Esophagus squamous epithelium (tissue), 5 donors: ENCODE measurements at regions not wholly inside any gene's neighbourhood (a gene's known extent, or its start where the extent isn't known, plus 50 kb on each side); places are given as distances from the start of the nearest gene placed in this dataset.

ENCODE experiments used
- DNase-seq: peaks from one replicate; lab custom pipeline; 2025; lab: John Stamatoyannopoulos, UW
- H3K27ac ChIP-seq, 4 donors: fragments of 200-600 bp; sonication (generic); one replicate each; pipeline ENCODE4 v1.5.1; 2016 to 2019; ENCODE audit warnings: mild to moderate bottlenecking in 1 of 4
- H3K27me3 ChIP-seq, 4 donors: fragments of 200-600 bp; sonication (generic); 1 replicate in 3 of 4; 2 replicates in 1 of 4; pipeline versions ENCODE4 v1.5.1 to v1.6.0; 2017 to 2021; ENCODE audit warnings: antibody characterized with exemption in 1 of 4
- H3K36me3 ChIP-seq, 3 donors: fragments of 200-600 bp; sonication (generic); one replicate each; pipeline ENCODE4 v1.5.1; 2016 to 2019
- H3K4me1 ChIP-seq, 3 donors: fragments of 200-600 bp; sonication (generic); one replicate each; pipeline ENCODE4 v1.5.1; 2017 to 2019
- H3K4me3 ChIP-seq, 4 donors: fragments of 200-600 bp; sonication (generic); 1 replicate in 3 of 4; 2 replicates in 1 of 4; pipeline ENCODE4 v1.5.1; 2016 to 2019; ENCODE audit warnings: mild to moderate bottlenecking in 2 of 4, moderate library complexity in 1 of 4
- H3K9me3 ChIP-seq, 3 donors: fragments of 200-600 bp; sonication (generic); one replicate each; pipeline ENCODE4 v1.5.1; 2016 to 2019
- POLR2A ChIP-seq, 4 donors: fragments of 450-650 bp; IDR thresholded peaks; one replicate each; pipeline ENCODE4 v1.6.1; 2017; ENCODE audit warnings: antibody characterized with exemption in 4 of 4, mild to moderate bottlenecking in 4 of 4, moderate library complexity in 3 of 4
- WGBS, 2 donors: methylation state at CpG; one replicate each; pipeline ENCODE4 v1.1.5; 2018; 5-methylcytosine and 5-hydroxymethylcytosine counted together
- intact Hi-C: fragments of 100-400 bp; cut with DNase I; formaldehyde crosslinking; loops from one replicate; pipeline ENCODE4 v1.15.0; 2022
- TF ChIP-seq, protein P1 (sequence below), 6 experiments: fragments of 450-650 bp in 4 of 6; fragments of 200-600 bp in 2 of 6; sonication (generic) in 2 of 6; IDR thresholded peaks; one replicate each; pipeline ENCODE4 v1.5.1; 2016 to 2019; ENCODE audit warnings: antibody characterized with exemption in 6 of 6, mild to moderate bottlenecking in 4 of 6, moderate library complexity in 4 of 6
- donor health status: DM: yes; HTN: yes; CAD: no.

DNA sequence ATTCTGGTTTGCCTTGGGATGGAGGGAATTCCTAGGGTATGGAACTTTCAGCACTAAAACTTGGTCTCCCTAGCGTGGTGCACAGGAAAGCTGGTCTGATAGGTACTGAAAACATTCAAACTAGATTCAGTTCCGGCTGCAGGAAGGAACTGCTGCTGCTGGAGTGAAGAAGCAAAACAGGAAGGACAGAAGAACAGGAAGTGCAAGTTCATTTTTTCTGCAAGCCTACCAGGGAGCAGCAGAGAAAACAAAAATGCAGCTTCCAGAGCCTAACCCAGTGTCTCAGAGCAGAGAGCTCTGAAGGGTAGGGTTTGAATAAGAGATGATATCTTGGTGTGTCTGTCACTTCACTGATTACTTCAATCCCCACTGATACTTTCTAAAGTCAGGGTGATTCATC is 165.2 kb downstream of the VRK1 start:
- Histone ChIP-seq H3K36me3 (no peaks in the 10 kb centered on the region), H3K4me3 (no peak overlapping the region), H3K27ac (peak overlapping the region in 1 of 4 donors; percentile 14), H3K9me3 (peaks cover 0 to 3% (median 0%) of the 10 kb centered on the region in 3 donors), H3K4me1 (no peaks in the 10 kb centered on the region), H3K27me3 (no peaks in the 10 kb centered on the region)
- intact Hi-C loops = no loop called here
- 47 to 52% methylated on average over 2 of the region's 2 CpGs for WGBS, 2 donors
- TF ChIP-seq, protein P1, sequence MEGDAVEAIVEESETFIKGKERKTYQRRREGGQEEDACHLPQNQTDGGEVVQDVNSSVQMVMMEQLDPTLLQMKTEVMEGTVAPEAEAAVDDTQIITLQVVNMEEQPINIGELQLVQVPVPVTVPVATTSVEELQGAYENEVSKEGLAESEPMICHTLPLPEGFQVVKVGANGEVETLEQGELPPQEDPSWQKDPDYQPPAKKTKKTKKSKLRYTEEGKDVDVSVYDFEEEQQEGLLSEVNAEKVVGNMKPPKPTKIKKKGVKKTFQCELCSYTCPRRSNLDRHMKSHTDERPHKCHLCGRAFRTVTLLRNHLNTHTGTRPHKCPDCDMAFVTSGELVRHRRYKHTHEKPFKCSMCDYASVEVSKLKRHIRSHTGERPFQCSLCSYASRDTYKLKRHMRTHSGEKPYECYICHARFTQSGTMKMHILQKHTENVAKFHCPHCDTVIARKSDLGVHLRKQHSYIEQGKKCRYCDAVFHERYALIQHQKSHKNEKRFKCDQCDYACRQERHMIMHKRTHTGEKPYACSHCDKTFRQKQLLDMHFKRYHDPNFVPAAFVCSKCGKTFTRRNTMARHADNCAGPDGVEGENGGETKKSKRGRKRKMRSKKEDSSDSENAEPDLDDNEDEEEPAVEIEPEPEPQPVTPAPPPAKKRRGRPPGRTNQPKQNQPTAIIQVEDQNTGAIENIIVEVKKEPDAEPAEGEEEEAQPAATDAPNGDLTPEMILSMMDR (IDR thresholded peaks at IDR 0.05) = no peak
- no peak for TF ChIP-seq POLR2A (IDR thresholded peaks at IDR 0.05)
- no peak for DNase-seq

DNA sequence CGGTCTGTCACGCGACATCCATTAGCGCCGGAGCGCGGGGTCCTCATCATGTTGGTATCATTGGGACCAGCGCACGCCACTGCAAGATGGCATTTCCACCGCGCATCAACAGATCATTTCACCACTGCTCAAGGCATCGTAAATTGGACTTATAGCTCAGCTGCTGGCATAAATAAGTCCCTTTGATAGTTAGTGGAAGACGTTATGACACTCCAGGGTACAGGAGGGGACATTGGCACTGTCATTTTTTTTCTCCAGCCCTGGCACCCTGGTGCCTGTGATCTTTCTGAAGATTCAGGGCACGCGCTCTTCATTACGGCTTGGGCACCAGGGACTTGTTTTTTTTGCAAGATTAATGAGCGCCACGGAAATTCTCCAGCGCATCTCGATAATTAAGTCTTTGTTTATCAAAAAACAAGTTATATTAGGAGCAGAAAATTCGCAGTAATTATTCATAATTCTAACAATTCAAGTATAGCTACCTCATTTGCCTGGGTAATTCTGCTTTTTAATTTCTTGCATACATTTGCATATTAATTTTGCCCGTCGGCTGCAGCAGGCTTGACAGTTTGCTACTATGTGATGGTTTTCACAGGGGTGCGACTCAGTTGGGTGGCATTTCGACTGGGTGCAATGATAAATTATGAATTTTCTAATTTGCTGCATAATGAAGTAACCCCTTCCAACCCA is 167.7 kb downstream of the VRK1 start:
- Histone ChIP-seq H3K27me3 (no peaks in the 10 kb centered on the region), H3K4me1 (no peaks in the 10 kb centered on the region), H3K4me3 (no peak overlapping the region), H3K27ac (no peak overlapping the region), H3K9me3 (peaks cover 0 to 3% (median 0%) of the 10 kb centered on the region in 3 donors), H3K36me3 (no peaks in the 10 kb centered on the region)
- intact Hi-C loops = no loop called here
- no peak for TF ChIP-seq POLR2A (IDR thresholded peaks at IDR 0.05)
- TF ChIP-seq, protein P1 (IDR thresholded peaks at IDR 0.05) = no peak
- no peak for DNase-seq
- WGBS, 2 donors = 93 to 95% methylated on average over 17 to 25 of the region's 25 CpGs

DNA sequence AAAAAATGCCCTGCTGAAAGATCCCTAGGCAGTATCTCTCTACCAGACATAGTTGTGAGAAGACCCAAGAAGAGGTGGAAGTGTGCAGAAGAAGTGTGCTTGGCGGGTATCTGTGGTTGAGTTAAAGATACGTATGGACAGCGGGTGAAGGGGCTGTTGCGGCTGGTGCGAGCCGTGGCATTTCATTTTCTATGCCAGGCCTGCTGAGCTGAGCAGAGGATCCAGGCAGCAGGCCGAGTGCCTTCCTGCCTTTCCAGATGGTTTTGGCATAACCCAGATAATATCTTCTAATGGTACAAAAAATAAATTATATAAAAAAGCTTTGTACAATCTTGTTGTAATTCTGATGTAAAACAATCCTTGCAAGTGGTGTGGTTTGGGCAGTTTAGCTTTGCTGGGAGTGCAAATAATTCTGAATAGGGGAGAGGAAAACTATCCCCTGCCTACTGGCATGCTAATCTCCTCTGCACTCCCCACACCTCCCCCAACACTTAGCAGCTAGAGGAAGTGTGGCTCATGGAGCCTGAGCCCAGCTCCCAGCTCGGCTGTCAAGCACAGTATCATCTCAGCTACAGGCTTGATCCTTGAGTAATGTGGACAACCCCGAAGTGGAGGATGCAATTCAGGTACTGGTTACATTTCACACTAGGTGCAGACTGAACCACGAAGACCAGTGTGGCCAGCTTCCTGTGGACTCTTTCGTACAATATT is 168.9 kb downstream of the VRK1 start:
- no peaks in the 10 kb centered on the region for H3K27me3 ChIP-seq
- intact Hi-C loops = no loop called here
- DNase-seq = no peak
- peaks cover 0 to 3% (median 0%) of the 10 kb centered on the region in 3 donors for H3K9me3 ChIP-seq
- H3K36me3 ChIP-seq = no peaks in the 10 kb centered on the region
- no peak overlapping the region for H3K27ac ChIP-seq
- H3K4me3 ChIP-seq = no peak overlapping the region
- no peaks in the 10 kb centered on the region for H3K4me1 ChIP-seq
- TF ChIP-seq, protein P1 (IDR thresholded peaks at IDR 0.05) = no peak
- no peak for TF ChIP-seq POLR2A (IDR thresholded peaks at IDR 0.05)
- WGBS, 2 donors = 79 to 82% methylated on average over 11 of the region's 11 CpGs

DNA sequence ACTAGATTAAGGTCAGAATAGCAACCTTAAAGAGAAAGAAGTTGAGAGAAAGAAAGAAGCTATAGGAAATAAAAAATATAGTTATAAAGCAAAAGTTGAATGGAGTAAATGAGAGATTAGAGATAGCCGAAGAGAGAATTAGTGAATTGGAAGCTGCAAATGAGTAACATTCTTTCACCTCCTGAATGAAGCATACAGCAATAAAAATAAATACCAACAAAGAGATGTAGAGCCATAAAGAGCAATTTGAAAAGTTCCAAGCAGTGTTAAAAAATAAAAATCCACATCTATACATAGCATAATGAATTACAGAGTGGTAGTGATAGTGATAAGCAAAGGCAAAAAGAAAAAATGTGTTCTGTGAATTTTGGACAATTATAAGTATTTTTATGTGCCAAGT is 177.9 kb downstream of the VRK1 start:
- intact Hi-C loops = no loop called here
- no peak for DNase-seq
- H3K27ac ChIP-seq = no peak overlapping the region
- WGBS, 2 donors = 88 to 90% methylated on average over 1 of the region's 1 CpG
- no peaks in the 10 kb centered on the region for H3K36me3 ChIP-seq
- H3K4me1 ChIP-seq = no peaks in the 10 kb centered on the region
- TF ChIP-seq POLR2A (IDR thresholded peaks at IDR 0.05) = no peak
- TF ChIP-seq, protein P1 (IDR thresholded peaks at IDR 0.05) = no peak
- no peaks in the 10 kb centered on the region for H3K27me3 ChIP-seq
- peaks cover 0 to 21% (median 0%) of the 10 kb centered on the region in 3 donors for H3K9me3 ChIP-seq
- no peak overlapping the region for H3K4me3 ChIP-seq
